Right lobe of liver (tissue), 4 donors: ENCODE measurements at regions not wholly inside any gene's neighbourhood (a gene's known extent, or its start where the extent isn't known, plus 50 kb on each side); places are given as distances from the start of the nearest gene placed in this dataset.
"Not testable (repeated sequence)": the region's sequence is repeated elsewhere in the genome, so short reads cannot be mapped to it uniquely, and the experiment has no call there.

Experiments
- POLR2A ChIP-seq: fragments of 450-650 bp; IDR thresholded peaks from one replicate; pipeline ENCODE4 v1.6.1; 2017; ENCODE audit warnings: antibody characterized with exemption, mild to moderate bottlenecking
- TF ChIP-seq, protein P1 (sequence below), 4 donors: fragments of 200-600 bp in 3 of 4; fragments of 450-650 bp in 1 of 4; IDR thresholded peaks; one replicate each; pipeline versions ENCODE4 v1.5.1 to v1.8.0; 2016 to 2022; ENCODE audit warnings: antibody characterized with exemption in 4 of 4, mild to moderate bottlenecking in 2 of 4
- donor health status: DM: no; HTN: no; CAD: no.
- donor health status: DM: no; HTN: no; CAD: no.
- donor health status: DM: no; HTN: yes; CAD: no.

DNA sequence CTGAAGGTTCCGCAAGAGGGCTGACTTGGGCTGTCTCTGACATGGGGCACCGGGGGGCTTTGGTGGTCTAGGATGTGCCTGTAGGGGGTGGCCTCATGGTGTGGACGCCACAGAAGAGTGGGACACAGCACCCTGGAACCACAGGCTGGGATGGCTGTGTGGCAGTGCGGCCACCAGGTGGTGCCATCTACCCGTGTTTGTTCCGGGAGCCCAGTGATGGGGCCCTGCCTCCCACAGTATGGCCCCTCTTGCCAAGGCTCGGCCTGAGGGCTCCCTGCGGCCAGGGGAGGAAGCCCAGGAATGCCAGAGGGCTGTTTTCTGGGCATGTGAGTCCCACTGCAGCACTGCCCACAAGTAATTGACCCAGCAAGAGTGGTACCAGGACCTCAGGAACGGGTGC, 180.2 kb upstream of the AKAP13 start:
- TF ChIP-seq, protein P1, sequence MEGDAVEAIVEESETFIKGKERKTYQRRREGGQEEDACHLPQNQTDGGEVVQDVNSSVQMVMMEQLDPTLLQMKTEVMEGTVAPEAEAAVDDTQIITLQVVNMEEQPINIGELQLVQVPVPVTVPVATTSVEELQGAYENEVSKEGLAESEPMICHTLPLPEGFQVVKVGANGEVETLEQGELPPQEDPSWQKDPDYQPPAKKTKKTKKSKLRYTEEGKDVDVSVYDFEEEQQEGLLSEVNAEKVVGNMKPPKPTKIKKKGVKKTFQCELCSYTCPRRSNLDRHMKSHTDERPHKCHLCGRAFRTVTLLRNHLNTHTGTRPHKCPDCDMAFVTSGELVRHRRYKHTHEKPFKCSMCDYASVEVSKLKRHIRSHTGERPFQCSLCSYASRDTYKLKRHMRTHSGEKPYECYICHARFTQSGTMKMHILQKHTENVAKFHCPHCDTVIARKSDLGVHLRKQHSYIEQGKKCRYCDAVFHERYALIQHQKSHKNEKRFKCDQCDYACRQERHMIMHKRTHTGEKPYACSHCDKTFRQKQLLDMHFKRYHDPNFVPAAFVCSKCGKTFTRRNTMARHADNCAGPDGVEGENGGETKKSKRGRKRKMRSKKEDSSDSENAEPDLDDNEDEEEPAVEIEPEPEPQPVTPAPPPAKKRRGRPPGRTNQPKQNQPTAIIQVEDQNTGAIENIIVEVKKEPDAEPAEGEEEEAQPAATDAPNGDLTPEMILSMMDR (IDR thresholded peaks at IDR 0.05), result peak in 2 of 4 donors; percentile 3 to 6
- not testable (repeated sequence) for TF ChIP-seq POLR2A
